PC-9 (cell line): ENCODE measurements at regions not wholly inside any gene's neighbourhood (a gene's known extent, or its start where the extent isn't known, plus 50 kb on each side); places are given as distances from the start of the nearest gene placed in this dataset.

Experiments used
- BruUV-seq: library from RNA; stranded (reverse); fragments of 400-500 nt; replicated peaks from 2 replicates; lab custom pipeline; 2021; lab: Mats Ljungman, UMichigan
- CTCF ChIA-PET: fragments of 300-600 bp; sonication (Branson Sonifier 250); formaldehyde crosslinking; loops from one replicate; lab custom pipeline; 2022; ENCODE audit warnings: antibody characterized with exemption; lab: Charles Lee
- POLR2A ChIA-PET: fragments of 300-600 bp; sonication (Branson Sonifier 250); formaldehyde crosslinking; loops from one replicate; lab custom pipeline; 2022; ENCODE audit warnings: antibody characterized with exemption; ENCODE audit not compliant: unreplicated experiment; lab: Charles Lee
- DNase-seq, 2 experiments: peaks; one replicate each; pipeline versions ENCODE4 v3.0.0 to v3.0.0-alpha.2; 2015 to 2022; ENCODE audit warnings: mixed read lengths in 1 of 2
- H2AFZ ChIP-seq: fragments of 200-600 bp; sonication (generic); 2 replicates; pipeline ENCODE4 v1.8.1; 2017; ENCODE audit warnings: antibody characterized with exemption
- H3F3A ChIP-seq: fragments of 200-600 bp; sonication (generic); 2 replicates; pipeline ENCODE4 v1.8.1; 2017; ENCODE audit warnings: antibody characterized with exemption, mild to moderate bottlenecking, low read depth; ENCODE audit not compliant: insufficient read depth
- H3K27ac ChIP-seq: fragments of 200-600 bp; sonication (generic); 2 replicates; pipeline ENCODE4 v1.6.1; 2016; ENCODE audit warnings: mixed run types
- H3K27me3 ChIP-seq: fragments of 200-600 bp; sonication (generic); 2 replicates; pipeline ENCODE4 v1.6.1; 2016; ENCODE audit warnings: low read depth, mixed run types; ENCODE audit not compliant: insufficient read depth
- H3K36me3 ChIP-seq: fragments of 200-600 bp; sonication (generic); 2 replicates; pipeline ENCODE4 v1.6.1; 2016; ENCODE audit warnings: low read depth, mixed run types
- H3K4me1 ChIP-seq: fragments of 200-600 bp; sonication (generic); replicated peaks from 2 replicates; pipeline ENCODE4 v1.6.1; 2016; ENCODE audit warnings: mixed run types; ENCODE audit not compliant: insufficient read depth
- H3K4me2 ChIP-seq: fragments of 200-600 bp; sonication (generic); 2 replicates; pipeline ENCODE4 v1.6.1; 2017; ENCODE audit warnings: mixed run types
- H3K4me3 ChIP-seq: fragments of 200-600 bp; sonication (generic); 2 replicates; pipeline ENCODE4 v1.6.1; 2016; ENCODE audit warnings: mixed run types
- H3K79me2 ChIP-seq: fragments of 200-600 bp; sonication (generic); 2 replicates; pipeline ENCODE4 v1.6.1; 2017; ENCODE audit warnings: low read depth, mixed run types
- H3K9me2 ChIP-seq: fragments of 200-600 bp; sonication (generic); 2 replicates; pipeline ENCODE4 v1.8.1; 2017; ENCODE audit warnings: mild to moderate bottlenecking; ENCODE audit not compliant: insufficient read depth
- H3K9me3 ChIP-seq: fragments of 200-600 bp; sonication (generic); 2 replicates; pipeline ENCODE4 v1.8.1; 2016; ENCODE audit warnings: low read depth; ENCODE audit not compliant: insufficient read depth
- H4K20me1 ChIP-seq: fragments of 200-600 bp; sonication (generic); 2 replicates; pipeline ENCODE4 v1.8.1; 2017; ENCODE audit not compliant: insufficient read depth
- EZH2 ChIP-seq: fragments of 200-600 bp; sonication (generic); IDR thresholded peaks from 2 replicates; pipeline ENCODE4 v1.8.0; 2017; ENCODE audit warnings: antibody characterized with exemption, low read depth
- intact Hi-C: fragments of 100-400 bp; cut with micrococcal nuclease; formaldehyde crosslinking; loops from one replicate; pipeline ENCODE4 v1.10.0; 2022; ENCODE audit not compliant: unreplicated experiment
- TF ChIP-seq, protein P1 (sequence below): fragments of 200-600 bp; sonication (generic); conservative IDR thresholded peaks from 2 replicates; pipeline ENCODE4 v1.6.1; 2017; ENCODE audit warnings: mixed run types, antibody characterized with exemption, mild to moderate bottlenecking, moderate library complexity

DNA sequence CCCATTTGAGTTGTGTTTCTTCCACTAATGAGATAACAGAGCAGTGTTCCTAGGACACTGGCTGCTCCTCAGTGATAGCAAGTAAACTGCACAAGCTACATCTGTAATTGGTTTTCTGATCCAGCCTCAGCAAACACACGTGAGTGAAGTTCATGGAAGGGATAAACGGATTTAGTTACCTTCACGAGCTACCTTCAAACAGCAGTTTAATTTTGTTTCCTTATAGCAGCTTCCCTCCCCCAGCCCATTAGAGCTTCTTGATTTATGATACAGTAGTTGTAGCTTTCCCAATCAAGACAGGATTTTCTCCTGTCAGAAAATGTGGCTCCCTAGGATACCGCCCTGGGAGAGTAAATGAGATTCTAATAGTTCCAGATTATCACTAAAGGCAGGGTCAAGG, 634.2 kb upstream of the FAT1 start:
- BruUV-seq, result no TSS peak
- H3K9me3 ChIP-seq, result no peaks in the 10 kb centered on the region
- no peaks in the 10 kb centered on the region for H3K27me3 ChIP-seq
- no peaks in the 10 kb centered on the region for H3F3A ChIP-seq
- intact Hi-C loops, result no loop called here
- H3K36me3 ChIP-seq, result no peaks in the 10 kb centered on the region
- H3K79me2 ChIP-seq, result no peaks in the 10 kb centered on the region
- no peaks in the 10 kb centered on the region for H3K9me2 ChIP-seq
- H2AFZ ChIP-seq, result no peak overlapping the region
- no peak for DNase-seq
- H4K20me1 ChIP-seq, result no peaks in the 10 kb centered on the region
- TF ChIP-seq EZH2, result no peak
- TF ChIP-seq, protein P1, sequence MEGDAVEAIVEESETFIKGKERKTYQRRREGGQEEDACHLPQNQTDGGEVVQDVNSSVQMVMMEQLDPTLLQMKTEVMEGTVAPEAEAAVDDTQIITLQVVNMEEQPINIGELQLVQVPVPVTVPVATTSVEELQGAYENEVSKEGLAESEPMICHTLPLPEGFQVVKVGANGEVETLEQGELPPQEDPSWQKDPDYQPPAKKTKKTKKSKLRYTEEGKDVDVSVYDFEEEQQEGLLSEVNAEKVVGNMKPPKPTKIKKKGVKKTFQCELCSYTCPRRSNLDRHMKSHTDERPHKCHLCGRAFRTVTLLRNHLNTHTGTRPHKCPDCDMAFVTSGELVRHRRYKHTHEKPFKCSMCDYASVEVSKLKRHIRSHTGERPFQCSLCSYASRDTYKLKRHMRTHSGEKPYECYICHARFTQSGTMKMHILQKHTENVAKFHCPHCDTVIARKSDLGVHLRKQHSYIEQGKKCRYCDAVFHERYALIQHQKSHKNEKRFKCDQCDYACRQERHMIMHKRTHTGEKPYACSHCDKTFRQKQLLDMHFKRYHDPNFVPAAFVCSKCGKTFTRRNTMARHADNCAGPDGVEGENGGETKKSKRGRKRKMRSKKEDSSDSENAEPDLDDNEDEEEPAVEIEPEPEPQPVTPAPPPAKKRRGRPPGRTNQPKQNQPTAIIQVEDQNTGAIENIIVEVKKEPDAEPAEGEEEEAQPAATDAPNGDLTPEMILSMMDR, result no peak
- ChIA-PET POLR2A (no interaction called here), CTCF (interaction anchor here (0.6 kb wide), 1 partner anchor 209 kb away, joined by 5 read pairs; no protein-coding TSS in a partner anchor)
- no peaks in the 10 kb centered on the region for H3K4me1 ChIP-seq
- H3K4me3 ChIP-seq, result no peak overlapping the region
- H3K27ac ChIP-seq, result no peak overlapping the region
- H3K4me2 ChIP-seq, result no peak overlapping the region

DNA sequence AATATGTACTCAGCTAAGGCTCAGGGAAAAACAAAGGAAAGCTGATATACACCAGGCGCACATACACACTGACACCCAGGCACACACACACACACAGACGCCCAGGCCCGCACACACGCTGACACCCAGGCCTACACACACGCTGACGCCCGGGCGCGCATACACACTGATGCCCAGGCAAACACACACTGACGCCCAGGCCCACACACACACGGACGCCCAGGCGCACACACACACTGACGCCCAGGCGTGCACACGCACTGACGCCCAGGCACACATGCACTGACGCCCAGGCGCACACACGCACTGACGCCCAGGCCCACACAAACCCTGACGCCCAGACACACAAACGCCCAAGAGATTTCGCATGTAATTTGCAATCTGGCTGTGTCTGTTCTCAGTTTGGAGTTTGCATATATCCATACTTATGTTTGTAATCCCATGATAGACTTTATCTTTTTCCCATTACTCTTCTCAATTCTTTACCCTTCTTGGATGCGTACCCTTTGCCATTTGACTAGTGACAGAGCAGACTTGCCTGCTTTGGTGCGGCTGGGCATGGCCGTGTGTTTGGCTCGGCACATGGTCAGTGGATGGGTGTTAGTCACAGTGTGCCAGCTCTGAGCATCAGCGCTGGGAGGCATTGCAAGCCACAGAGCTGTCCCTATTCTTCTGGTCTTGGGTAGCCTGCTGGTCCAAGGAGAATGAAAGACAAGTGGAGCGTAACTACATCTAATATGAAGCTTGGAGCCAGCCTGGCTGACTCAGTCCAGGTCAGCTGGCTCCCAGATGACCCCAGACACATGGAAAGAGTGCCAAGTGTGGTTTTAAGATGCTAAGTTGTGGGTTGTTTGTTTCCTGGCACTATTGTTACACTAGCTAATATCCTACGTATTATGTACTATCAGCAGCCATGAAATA, 632.4 kb upstream of the ZFP42 start:
- Histone ChIP-seq H2AFZ (no peak overlapping the region), H3K36me3 (no peaks in the 10 kb centered on the region), H4K20me1 (no peaks in the 10 kb centered on the region), H3K27me3 (no peaks in the 10 kb centered on the region), H3K4me1 (no peaks in the 10 kb centered on the region), H3K27ac (no peak overlapping the region), H3K4me3 (no peak overlapping the region), H3F3A (no peaks in the 10 kb centered on the region), H3K4me2 (no peak overlapping the region), H3K79me2 (no peaks in the 10 kb centered on the region), H3K9me3 (no peaks in the 10 kb centered on the region), H3K9me2 (no peaks in the 10 kb centered on the region)
- CTCF ChIA-PET, result no interaction called here
- TF ChIP-seq, protein P1, result no peak
- intact Hi-C loops, result no loop called here
- BruUV-seq, result no TSS peak
- no peak for DNase-seq
- POLR2A ChIA-PET, result no interaction called here

DNA sequence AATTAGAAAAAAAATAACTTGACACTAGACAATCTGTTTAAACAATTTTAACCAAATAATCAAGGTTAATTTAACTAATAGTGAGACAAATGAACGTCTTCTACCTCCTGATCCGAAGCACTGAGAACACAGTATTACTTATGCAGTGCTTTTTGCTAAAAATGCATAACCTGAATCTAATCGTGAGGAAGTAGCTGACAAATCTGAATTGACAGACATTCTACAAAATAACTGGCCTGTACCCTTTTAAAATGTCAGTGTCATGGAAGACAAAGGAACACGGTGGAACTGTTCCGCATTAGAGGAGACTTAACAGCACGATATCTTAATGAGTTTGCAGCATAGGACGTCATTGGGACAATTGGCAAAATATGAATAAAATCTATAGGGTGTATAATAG, 631.2 kb upstream of the ZFP42 start:
- Histone ChIP-seq H3K27ac (no peak overlapping the region), H3K9me3 (no peaks in the 10 kb centered on the region), H3K4me3 (no peak overlapping the region), H3K4me1 (no peaks in the 10 kb centered on the region), H3K27me3 (no peaks in the 10 kb centered on the region), H3K9me2 (no peaks in the 10 kb centered on the region), H3K36me3 (no peaks in the 10 kb centered on the region), H4K20me1 (no peaks in the 10 kb centered on the region), H2AFZ (no peak overlapping the region), H3K4me2 (no peak overlapping the region), H3F3A (no peaks in the 10 kb centered on the region), H3K79me2 (no peaks in the 10 kb centered on the region)
- no peak for TF ChIP-seq EZH2
- TF ChIP-seq, protein P1, result no peak
- no TSS peak for BruUV-seq
- intact Hi-C loops, result no loop called here
- ChIA-PET POLR2A (no interaction called here), CTCF (no interaction called here)
- DNase-seq, result no peak
